KMS-11 (cell line): ENCODE measurements at regions not wholly inside any gene's neighbourhood (a gene's known extent, or its start where the extent isn't known, plus 50 kb on each side); places are given as distances from the start of the nearest gene placed in this dataset.
"Not testable (repeated sequence)": the region's sequence is repeated elsewhere in the genome, so short reads cannot be mapped to it uniquely, and the experiment has no call there.

Source experiments
- H2AFZ ChIP-seq: fragments of 200-600 bp; sonication (generic); 2 replicates; pipeline ENCODE4 v1.6.1; 2016; ENCODE audit warnings: antibody characterized with exemption, mixed run types, low read depth
- H3K27ac ChIP-seq: fragments of 200-600 bp; sonication (generic); 2 replicates; pipeline ENCODE4 v1.6.1; 2016; ENCODE audit warnings: mild to moderate bottlenecking, mixed run types
- H3K27me3 ChIP-seq: fragments of 200-600 bp; sonication (generic); 2 replicates; pipeline ENCODE4 v1.6.1; 2017; ENCODE audit warnings: mild to moderate bottlenecking, low read depth, mixed run types, moderate library complexity; ENCODE audit not compliant: insufficient read depth
- H3K36me3 ChIP-seq: fragments of 200-600 bp; sonication (generic); 2 replicates; pipeline ENCODE4 v1.6.1; 2017; ENCODE audit warnings: mild to moderate bottlenecking, mixed run types; ENCODE audit not compliant: insufficient read depth
- H3K4me1 ChIP-seq: fragments of 200-600 bp; sonication (generic); 2 replicates; pipeline ENCODE4 v1.6.1; 2016; ENCODE audit warnings: mild to moderate bottlenecking, low read depth, mixed run types; ENCODE audit not compliant: poor library complexity, severe bottlenecking
- H3K4me2 ChIP-seq: fragments of 200-600 bp; sonication (generic); 2 replicates; pipeline ENCODE4 v1.7.0; 2016; ENCODE audit warnings: mild to moderate bottlenecking, mixed run types
- H3K4me3 ChIP-seq: fragments of 200-600 bp; sonication (generic); IDR thresholded peaks from 2 replicates; pipeline ENCODE4 v1.6.1; 2017; ENCODE audit warnings: low read depth, low read length, mixed read lengths; ENCODE audit not compliant: insufficient read depth
- H3K79me2 ChIP-seq: fragments of 200-600 bp; sonication (generic); 2 replicates; pipeline ENCODE4 v1.6.1; 2016; ENCODE audit warnings: low read depth, mixed run types; ENCODE audit not compliant: insufficient read depth
- H3K9ac ChIP-seq: fragments of 200-600 bp; sonication (generic); 2 replicates; pipeline ENCODE4 v1.6.1; 2016; ENCODE audit warnings: mild to moderate bottlenecking, mixed run types
- H4K20me1 ChIP-seq: fragments of 200-600 bp; sonication (generic); 2 replicates; pipeline ENCODE4 v1.6.1; 2016; ENCODE audit warnings: mild to moderate bottlenecking, mixed run types; ENCODE audit not compliant: insufficient read depth
- TF ChIP-seq, protein P1 (sequence below): fragments of 200-600 bp; sonication (generic); conservative IDR thresholded peaks from 2 replicates; pipeline ENCODE4 v1.6.1; 2017; ENCODE audit warnings: low read depth, mild to moderate bottlenecking, antibody characterized with exemption, low read length, moderate library complexity, mixed read lengths

DNA sequence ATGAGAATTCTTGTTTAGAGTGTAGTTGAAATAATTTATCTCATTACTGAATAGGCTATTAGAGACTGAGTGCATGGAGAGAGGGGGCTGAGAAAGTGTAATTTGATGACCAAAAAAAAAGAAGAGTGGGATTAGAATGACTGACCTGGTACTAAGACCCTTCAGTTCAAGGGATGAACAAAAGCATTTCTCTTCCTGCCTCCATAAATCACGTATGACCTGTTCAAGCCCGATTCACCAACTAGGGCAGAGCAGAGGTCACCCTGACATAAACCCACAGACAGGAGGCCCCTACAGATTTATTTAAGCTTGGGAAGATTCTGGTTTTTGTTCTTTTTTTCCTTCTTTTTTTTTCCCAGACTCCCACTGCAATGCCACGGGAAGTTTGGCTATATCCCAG is 123.7 kb upstream of the COP1 start:
- Histone ChIP-seq H3K9ac (no peak overlapping the region), H4K20me1 (no peaks in the 10 kb centered on the region), H3K36me3 (no peaks in the 10 kb centered on the region), H2AFZ (no peak overlapping the region), H3K4me2 (no peak overlapping the region), H3K4me1 (no peaks in the 10 kb centered on the region), H3K27ac (no peak overlapping the region), H3K27me3 (no peaks in the 10 kb centered on the region), H3K4me3 (no peak overlapping the region), H3K79me2 (no peaks in the 10 kb centered on the region)
- TF ChIP-seq, protein P1, sequence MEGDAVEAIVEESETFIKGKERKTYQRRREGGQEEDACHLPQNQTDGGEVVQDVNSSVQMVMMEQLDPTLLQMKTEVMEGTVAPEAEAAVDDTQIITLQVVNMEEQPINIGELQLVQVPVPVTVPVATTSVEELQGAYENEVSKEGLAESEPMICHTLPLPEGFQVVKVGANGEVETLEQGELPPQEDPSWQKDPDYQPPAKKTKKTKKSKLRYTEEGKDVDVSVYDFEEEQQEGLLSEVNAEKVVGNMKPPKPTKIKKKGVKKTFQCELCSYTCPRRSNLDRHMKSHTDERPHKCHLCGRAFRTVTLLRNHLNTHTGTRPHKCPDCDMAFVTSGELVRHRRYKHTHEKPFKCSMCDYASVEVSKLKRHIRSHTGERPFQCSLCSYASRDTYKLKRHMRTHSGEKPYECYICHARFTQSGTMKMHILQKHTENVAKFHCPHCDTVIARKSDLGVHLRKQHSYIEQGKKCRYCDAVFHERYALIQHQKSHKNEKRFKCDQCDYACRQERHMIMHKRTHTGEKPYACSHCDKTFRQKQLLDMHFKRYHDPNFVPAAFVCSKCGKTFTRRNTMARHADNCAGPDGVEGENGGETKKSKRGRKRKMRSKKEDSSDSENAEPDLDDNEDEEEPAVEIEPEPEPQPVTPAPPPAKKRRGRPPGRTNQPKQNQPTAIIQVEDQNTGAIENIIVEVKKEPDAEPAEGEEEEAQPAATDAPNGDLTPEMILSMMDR = no peak

DNA sequence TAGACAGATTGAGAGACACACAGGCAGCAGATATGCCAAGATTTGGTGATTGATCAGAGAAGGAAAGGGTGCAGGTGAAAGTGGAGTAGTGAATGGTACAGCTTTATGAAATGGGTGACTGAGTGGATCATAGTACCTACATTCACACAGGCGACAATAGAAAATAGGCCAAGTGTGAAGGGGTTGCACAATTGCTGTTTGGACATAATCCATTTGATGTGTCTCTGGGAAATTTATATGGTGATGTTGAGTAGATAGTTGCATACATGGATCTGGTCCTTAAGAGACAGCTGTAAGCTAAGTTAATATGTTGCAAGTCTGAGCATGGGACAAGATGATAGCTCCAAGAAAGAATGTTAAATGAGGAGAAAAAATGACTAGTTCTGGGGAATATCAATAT is 118.6 kb upstream of the COP1 start:
- no peak overlapping the region for H3K4me3 ChIP-seq
- H4K20me1 ChIP-seq = no peaks in the 10 kb centered on the region
- no peak overlapping the region for H3K9ac ChIP-seq
- no peak overlapping the region for H3K4me2 ChIP-seq
- no peaks in the 10 kb centered on the region for H3K79me2 ChIP-seq
- H3K36me3 ChIP-seq = no peaks in the 10 kb centered on the region
- H3K27ac ChIP-seq = no peak overlapping the region
- TF ChIP-seq, protein P1 = no peak
- H3K4me1 ChIP-seq = no peaks in the 10 kb centered on the region
- no peaks in the 10 kb centered on the region for H3K27me3 ChIP-seq
- H2AFZ ChIP-seq = no peak overlapping the region

DNA sequence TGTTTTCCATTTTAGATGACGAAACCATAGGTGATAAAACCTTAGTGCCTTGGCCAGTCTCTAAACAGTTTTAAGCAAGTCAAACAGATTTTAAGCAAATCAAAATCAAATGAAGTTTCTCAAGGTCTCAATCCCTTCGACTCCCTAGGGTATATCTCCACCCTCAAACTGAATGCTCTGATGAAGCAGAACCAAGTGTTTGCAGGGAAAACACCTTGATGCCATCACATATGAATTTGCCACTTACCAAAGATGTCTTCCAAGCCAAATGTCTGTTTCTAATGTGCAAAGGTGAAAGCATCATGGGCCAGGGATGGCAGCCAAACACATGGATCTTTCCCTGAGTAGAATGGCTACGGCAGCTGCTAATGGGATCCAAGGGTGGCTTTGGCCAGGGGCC is 116.4 kb upstream of the COP1 start:
- Histone ChIP-seq H3K36me3 (no peaks in the 10 kb centered on the region), H2AFZ (no peak overlapping the region), H3K4me3 (no peak overlapping the region), H3K27me3 (no peaks in the 10 kb centered on the region), H3K4me2 (no peak overlapping the region), H3K4me1 (no peaks in the 10 kb centered on the region), H4K20me1 (no peaks in the 10 kb centered on the region), H3K27ac (no peak overlapping the region), H3K79me2 (no peaks in the 10 kb centered on the region), H3K9ac (no peak overlapping the region)
- TF ChIP-seq, protein P1 = no peak

DNA sequence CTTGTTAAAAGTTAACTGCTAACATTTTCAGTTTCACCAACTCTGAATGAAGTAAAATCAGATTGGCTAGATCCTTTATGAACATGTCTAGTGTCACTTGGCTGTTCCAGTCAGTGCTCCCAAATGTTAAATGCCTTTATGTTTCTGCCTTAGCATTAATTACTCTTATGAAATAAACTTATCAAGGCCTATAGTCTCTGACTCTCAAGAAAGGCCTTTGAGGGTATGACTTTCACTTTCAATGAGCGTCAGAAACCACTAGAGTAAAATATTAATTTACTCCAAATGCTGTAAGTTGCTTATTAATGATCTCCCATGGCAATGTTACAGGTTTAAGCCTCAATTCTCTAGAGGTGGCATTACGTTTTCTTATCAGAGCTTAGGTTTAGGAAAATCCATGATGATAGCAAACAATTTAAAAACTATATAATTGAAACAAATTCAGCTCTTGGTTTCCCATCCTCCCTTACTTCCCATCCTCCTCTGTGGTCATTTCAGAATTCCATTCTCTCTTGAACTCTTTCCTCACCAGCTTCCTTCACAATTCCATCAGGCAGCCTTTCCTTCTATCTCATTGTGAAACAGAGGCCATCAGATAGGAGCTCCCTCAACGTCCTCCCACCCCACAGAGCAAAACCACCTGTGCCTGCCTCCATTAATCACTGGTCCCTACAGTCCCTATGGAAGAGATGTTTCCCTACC is 108.6 kb upstream of the COP1 start:
- Histone ChIP-seq H3K27me3 (no peaks in the 10 kb centered on the region), H3K27ac (no peak overlapping the region), H2AFZ (no peak overlapping the region), H4K20me1 (no peaks in the 10 kb centered on the region), H3K4me1 (no peaks in the 10 kb centered on the region), H3K79me2 (no peaks in the 10 kb centered on the region), H3K4me3 (no peak overlapping the region), H3K9ac (no peak overlapping the region), H3K4me2 (no peak overlapping the region), H3K36me3 (no peaks in the 10 kb centered on the region)
- TF ChIP-seq, protein P1 = no peak

DNA sequence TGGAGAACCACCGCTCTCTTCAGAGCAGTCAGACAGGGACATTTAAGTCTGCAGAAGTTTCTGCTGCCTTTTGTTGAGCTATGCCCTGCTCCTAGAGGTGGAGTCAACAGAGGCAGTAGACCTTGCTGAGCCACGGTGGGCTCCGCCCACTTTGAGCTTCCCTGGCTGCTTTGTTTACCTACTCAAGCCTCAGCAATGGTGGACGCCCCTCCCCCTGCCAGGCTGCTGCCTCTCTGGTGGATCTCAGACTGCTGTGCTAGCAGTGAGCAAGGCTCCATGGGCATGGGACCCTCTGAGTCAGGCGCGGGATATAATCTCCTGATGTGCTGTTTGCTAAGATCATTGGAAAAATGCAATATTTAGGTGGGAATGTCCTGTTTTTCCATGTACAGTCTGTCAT is 89.5 kb upstream of the COP1 start:
- H3K79me2 ChIP-seq, H3K27me3 ChIP-seq, H3K4me1 ChIP-seq, H2AFZ ChIP-seq, H3K4me2 ChIP-seq, H3K36me3 ChIP-seq, H3K4me3 ChIP-seq, H3K27ac ChIP-seq, H3K9ac ChIP-seq, H4K20me1 ChIP-seq: not testable (repeated sequence)
